Stimulated activated CD8-positive, alpha-beta memory T cell treated with anti-CD3 and anti-CD28 coated beads, Interleukin-15, amount 100 ng/mL, for 24 hours (primary cell): ENCODE measurements at regions not wholly inside any gene's neighbourhood (a gene's known extent, or its start where the extent isn't known, plus 50 kb on each side); places are given as distances from the start of the nearest gene placed in this dataset.
"Not testable (repeated sequence)": the region's sequence is repeated elsewhere in the genome, so short reads cannot be mapped to it uniquely, and the experiment has no call there.

Experiments used
- DNase-seq: peaks from one replicate; pipeline ENCODE4 v3.0.0-alpha.2; 2020; ENCODE audit warnings: low read depth

DNA sequence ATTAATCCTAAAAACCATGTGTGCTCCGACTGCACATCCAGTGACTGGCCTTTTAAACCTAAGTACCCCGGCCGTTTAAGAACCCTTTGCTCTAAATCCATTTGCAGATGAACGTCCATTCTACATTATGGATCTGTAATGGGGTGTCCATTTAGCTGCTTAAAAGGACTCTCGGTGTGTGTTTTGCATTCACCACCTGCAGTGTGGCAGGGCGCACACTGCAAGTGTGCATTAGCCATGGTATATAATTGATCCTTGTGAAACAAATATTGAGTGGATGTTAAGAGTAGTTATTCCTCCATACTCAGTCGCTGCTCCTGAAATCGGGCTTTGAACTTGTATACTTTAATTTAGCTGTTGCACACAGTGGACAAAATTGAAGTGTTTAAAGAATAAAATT, 190.1 kb upstream of the WWC1 start:
- no peak for DNase-seq

GRCh38 chr5:168103018-168103417, 188.4 kb upstream of the WWC1 start:
- not testable (repeated sequence) for DNase-seq

DNA sequence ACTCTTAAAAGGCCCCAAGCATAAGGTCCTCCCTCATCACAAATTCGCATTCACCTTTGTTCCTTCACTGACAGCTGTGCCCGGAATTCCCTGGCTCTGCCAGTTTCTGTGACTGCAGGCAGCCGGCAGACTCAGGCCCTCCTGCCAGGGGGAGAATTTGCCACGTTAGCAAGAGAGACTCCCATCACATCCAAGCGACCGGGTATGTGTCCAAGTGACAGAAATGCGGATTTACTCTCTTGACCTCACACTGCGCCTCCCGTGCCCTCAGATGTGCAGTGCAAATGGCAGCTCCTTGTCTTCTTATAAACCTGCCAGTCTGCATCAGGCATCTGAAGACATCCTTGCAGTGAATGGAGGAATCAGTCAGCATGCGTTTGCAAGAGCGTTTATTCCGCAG, 187.1 kb upstream of the WWC1 start:
- no peak for DNase-seq

- no peak for DNase-seq
These were observed 186.5 kb upstream of the WWC1 start for GRCh38 chr5:168104811-168105481.

DNA sequence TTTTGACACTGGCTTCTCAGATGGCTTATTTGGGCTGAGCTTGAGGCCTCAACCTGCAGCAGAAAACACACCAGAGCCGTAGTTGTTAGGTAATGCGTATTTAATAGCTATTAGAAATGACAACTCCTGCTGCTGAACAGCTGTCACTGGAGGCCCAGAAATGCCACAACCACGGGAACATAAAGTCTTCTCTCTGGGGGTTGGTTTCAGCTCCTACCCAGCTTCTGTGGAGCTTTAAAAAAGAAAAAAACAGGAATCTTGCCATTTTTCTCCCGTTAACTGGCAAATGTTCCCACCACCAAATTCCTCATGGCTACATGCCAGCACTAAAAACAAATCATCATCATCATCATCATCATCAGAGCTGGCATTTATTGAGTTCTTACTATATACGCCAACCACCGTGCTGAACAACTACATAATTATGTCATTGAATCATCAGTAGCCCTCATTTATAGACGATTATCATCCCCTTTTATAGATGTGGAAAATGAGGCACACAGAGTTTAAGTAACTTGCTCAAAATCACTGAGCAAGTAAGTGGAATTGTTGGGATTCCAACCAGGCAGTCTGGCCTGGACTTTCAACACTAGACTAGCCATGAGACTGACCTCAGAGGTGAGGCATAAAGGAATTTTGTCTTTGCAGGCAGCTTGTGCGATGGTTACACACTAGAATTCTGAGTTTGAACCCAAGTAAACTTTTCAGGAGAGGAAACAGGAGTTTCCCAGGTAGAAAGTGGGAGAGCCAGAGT, 185.3 kb upstream of the WWC1 start:
- DNase-seq = no peak

DNA sequence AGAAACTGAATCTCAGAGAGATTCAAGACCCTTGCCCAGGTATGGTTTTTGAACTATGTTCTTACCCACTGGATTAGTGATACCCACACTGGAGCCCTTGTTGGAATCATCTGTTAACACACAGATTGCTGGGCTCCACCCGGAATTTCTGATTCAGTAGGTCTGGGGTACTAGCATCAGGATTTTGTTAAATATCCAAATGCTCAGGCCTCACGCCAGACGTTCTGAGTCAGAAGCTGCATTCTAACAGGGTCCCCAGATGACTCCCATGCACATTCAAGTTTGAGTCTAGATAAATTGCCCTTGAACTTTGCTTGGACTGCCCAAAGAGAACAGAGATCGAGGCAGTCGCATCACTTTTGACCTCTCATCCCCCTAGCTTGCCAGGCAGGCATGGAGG, 182.0 kb upstream of the WWC1 start:
- no peak for DNase-seq

DNA sequence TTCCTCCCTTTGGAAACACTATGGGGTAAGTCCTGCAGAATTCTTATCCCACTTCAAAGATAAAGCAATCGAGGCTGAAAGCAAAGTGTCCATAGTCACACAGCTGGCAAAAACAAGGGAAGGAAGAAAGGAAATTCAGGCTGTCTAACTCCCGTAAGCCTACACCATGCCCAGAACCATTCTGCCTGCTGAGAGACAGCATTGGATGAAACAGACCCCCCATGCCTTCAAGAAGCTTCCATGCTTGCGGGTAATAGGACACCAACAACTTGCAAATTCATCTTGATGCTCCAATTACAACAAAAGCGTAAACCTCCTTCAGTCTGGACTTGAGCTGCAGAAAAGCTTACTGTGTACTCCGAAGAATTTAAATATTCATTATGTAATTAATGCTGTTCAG, 181.1 kb upstream of the WWC1 start:
- DNase-seq = no peak

DNA sequence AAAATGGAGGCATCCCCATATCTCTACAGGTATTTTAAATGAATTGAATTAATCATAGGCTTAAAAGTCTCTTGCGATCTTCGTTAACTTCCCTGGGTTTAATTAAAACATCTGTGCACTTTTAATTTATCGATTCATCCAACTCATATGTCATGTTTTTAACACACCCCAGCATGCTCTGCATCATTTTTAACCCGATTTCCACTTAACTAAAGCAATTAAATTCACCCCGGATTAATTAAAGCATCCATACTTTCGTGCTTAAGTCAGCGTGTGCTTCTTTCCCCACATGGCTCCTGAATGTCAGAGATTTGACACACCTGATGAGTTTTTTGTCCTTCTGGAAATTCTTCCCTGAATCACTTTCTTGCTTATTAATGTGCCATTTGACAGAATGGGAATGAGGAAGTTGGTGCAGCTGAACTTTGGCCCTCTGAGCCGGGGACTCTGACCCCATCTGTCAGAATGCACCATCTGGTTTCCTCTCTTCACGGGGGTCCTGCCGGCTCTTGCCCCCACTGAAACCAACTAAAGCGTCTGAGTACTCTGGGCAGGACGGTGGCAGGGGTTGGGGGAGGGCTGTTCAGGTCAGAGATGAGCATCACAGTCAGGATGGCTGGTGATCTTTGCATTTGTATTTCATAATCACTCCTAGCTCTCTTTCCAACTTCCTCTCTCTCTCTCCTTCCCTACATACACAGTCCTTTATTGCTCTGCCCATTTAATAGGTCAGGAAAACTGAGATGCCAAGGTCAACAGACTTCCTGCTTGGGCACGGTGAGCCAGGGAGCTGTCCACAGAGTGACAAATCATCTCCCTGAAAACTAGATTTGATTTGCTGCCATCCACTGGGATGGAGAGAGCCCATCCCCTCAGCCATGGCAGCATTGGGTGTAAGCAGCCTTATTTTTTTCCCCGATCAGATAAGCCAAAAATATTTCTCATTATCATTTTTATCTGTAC, 180.3 kb upstream of the WWC1 start:
- no peak for DNase-seq

- DNase-seq = no peak
These were observed 176.9 kb upstream of the WWC1 start for GRCh38 chr5:168114444-168115017.

- no peak for DNase-seq
These were observed 174.0 kb upstream of the WWC1 start for GRCh38 chr5:168117469-168117868.

DNA sequence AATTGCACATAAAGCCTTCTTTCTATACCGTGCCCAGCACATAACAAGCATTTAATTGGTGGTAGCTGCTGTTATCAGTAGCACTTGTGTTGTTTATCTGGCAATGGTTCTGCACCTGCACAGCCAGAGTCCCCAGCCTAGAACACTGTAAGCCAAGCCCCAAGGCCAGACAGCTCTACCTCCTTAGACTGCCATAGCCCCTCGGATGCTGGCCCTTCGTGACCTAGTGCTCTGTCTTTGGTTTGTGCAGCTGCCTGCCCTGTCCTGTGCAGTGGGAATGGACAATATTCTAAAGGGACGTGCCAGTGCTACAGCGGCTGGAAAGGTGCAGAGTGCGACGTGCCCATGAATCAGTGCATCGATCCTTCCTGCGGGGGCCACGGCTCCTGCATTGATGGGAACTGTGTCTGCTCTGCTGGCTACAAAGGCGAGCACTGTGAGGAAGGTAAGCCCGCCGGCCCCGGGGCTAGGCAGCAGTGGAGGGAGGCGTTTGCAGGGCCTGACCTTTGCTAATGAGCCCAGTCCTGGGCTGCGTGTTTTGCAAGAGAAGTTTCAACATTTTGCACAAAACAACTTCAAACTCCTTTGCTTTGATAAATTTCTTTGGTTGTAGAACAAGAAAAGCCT, 173.3 kb upstream of the WWC1 start:
- DNase-seq = no peak

- no peak for DNase-seq
These were observed 170.9 kb upstream of the WWC1 start for GRCh38 chr5:168120401-168121137.

GRCh38 chr5:168121138-168121494, 170.3 kb upstream of the WWC1 start:
- no peak for DNase-seq

- DNase-seq = no peak
These were observed 167.6 kb upstream of the WWC1 start for GRCh38 chr5:168123631-168124528.

GRCh38 chr5:168125445-168126199, 165.8 kb upstream of the WWC1 start:
- no peak for DNase-seq

DNA sequence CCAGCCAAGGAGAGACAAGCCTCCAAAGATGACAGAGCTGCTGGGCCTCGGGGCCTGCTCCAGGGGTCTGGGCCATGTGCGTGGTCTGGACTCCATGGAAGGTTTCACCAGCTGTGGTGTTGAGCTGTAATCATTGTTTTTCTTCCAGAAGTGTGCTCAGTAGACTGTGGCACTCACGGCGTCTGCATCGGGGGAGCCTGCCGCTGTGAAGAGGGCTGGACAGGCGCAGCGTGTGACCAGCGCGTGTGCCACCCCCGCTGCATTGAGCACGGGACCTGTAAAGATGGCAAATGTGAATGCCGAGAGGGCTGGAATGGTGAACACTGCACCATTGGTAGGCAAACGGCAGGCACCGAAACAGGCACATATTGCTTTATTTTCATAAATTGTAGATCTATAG, 164.8 kb upstream of the WWC1 start:
- DNase-seq = no peak

- DNase-seq = no peak
These were observed 163.3 kb upstream of the WWC1 start for GRCh38 chr5:168128111-168128510.

DNA sequence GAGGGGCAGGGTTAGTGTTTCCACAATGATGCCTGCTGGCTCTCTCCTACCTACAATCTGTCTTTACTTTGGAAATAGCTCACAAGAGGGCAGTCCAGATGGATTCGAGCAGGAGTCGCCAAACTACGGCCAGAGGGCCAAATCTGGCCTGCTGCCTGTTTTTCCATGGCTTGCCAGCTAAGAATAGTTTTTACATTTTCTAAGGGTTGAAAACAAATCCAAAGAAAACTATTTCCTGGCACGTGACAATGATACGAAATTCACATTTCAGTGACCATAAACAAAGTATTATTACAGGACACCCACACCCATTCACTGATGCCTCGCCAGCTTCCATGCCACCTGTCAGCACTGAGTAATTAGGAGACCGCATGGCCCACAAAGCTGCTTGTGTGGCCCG, 162.9 kb upstream of the WWC1 start:
- no peak for DNase-seq

DNA sequence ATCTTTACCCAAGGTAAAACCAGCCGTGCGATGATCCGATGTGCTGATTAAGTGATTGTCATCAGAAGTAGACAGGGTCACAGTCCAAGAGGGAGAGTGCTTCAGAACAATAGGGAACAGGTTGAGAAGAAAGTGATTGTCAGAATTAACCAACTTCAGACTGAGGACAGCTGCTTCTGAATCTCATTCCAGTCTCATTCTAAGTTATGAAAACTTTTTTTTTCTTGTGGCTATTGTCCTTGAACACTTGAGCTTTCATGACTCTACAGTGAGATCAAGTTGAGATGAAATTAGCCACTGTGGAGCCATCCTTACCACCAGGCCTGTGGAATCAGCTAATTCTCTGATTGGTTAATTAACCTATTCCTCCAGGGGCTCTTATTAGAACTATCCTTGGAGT, 159.9 kb upstream of the WWC1 start:
- DNase-seq = no peak
